HG02763 (cell line): ENCODE measurements at regions not wholly inside any gene's neighbourhood (a gene's known extent, or its start where the extent isn't known, plus 50 kb on each side); places are given as distances from the start of the nearest gene placed in this dataset.
"Not testable (repeated sequence)": the region's sequence is repeated elsewhere in the genome, so short reads cannot be mapped to it uniquely, and the experiment has no call there.

Experiments used
- ATAC-seq: cut with Tn5 transposase; IDR thresholded peaks from one replicate; pipeline ENCODE4 v1.9.1; 2021; ENCODE audit warnings: mild to moderate bottlenecking, moderate library complexity; ENCODE audit not compliant: unreplicated experiment

GRCh38 chr4:187469627-187470026 lies 525.9 kb upstream of the ZFP42 start:
- no peak for ATAC-seq

DNA sequence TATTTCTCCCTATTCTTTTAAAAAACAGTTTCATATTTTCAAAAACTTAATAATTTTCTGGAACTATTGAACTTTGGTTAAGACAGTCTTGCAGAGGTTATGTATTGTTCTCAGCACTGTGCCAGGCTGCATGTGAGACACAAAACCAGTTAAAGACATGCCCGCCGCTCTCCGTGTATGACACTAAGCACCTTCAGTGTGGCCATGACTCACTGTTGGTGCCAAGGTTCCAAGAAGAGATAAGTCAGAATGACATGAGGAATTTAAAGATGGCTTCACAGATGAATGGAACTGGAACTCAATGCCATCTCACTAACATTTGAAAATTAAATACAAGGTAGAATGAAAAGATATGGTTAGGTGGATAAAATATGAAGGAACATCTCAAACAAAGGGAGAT lies 525.5 kb upstream of the ZFP42 start:
- no peak for ATAC-seq

DNA sequence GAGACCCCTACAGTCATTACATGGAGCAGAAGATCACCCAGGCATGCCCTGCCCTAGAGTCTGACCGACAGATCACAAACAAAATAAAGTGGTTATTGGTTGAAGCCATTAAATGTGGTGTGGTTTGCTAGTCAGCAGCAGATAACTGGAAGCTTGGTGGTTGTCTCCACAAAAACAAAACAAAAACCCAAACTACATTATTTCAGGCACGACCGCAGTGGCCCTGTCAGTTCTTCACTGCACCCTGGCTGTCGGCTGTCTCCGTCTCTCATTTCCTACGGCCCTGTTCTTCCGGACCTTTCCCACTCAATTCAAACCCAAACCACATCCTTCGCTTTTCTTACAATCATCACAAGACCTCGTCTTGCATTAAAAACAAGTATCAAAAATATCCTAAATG lies 521.3 kb upstream of the ZFP42 start:
- ATAC-seq, result no peak

DNA sequence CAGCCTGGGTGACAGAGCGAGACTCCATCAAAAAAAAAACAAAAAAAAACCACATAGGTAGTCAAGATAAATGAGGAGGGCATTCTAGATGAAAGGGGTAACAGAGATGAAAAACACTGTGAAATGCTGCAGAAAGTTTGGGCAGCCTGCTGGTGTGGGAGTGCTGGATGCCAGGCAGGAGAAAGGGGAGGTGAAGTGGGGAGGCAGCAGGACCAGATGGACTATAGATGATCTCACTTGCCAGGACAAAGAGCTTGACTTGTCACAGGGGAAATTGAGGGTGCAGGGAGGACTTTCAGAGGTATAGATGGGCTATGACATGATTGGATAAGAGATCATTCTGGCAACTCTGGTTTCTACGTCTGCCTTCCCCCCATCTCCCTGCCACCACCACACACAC lies 519.7 kb upstream of the ZFP42 start:
- no peak for ATAC-seq

- no peak for ATAC-seq
These were observed 518.3 kb upstream of the ZFP42 start for GRCh38 chr4:187477224-187477623.

DNA sequence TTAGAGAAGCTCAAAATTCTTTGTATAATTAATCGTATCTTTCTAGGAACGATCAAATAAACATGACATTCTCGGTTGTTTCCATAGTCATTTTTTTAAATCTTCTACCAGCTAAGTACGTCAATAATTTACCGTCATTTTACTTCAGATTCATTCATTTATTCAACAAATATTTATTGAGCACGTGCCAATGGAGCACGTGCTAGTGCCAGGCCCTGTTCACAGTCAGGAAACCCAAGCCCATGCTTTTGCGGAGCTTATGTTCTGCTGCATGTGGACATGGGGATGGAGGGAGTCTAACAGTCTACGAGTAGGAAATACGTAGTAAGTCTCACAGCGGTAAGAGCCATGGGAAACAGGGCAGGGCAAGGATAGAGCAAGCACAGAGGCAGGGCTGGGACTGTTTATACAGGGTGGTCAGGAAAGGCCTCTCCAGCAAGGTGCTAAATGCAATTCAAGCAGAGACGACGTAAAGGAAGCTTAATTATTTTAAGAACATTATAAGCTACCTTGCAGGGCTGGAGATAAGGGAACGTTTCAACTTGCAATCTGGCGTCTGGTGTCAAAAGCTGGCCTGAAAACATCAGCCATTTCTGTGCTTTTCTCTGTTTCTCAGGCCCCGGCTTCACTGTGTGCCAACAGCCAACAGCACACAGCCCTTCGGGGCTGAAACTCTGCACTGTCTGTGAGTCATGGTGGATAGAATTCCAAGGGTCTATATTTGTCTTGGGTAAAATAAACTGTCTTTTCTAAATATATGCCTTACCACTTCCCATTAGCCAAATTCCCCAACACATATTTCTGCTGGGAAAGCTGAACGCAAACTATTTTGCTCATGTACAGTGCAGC lies 517.1 kb upstream of the ZFP42 start:
- no peak for ATAC-seq

DNA sequence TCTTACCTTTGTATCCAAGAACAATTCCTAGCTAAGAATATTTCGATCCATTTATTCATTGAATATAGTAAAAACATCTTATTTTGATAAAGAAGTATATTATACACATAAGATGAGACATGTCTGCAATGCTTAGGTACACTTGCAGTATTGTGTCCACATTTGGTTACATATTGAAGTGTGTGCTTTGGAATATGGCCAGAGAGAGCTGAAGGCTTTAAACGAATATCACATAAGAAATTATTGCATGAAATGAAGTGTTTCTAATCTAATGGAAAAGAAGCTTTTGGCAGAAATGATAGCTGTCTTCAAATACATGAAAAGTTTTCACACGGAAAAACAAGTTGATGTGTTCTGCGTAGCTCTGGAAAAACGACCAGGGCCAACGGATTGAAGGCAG lies 516.1 kb upstream of the ZFP42 start:
- no peak for ATAC-seq

DNA sequence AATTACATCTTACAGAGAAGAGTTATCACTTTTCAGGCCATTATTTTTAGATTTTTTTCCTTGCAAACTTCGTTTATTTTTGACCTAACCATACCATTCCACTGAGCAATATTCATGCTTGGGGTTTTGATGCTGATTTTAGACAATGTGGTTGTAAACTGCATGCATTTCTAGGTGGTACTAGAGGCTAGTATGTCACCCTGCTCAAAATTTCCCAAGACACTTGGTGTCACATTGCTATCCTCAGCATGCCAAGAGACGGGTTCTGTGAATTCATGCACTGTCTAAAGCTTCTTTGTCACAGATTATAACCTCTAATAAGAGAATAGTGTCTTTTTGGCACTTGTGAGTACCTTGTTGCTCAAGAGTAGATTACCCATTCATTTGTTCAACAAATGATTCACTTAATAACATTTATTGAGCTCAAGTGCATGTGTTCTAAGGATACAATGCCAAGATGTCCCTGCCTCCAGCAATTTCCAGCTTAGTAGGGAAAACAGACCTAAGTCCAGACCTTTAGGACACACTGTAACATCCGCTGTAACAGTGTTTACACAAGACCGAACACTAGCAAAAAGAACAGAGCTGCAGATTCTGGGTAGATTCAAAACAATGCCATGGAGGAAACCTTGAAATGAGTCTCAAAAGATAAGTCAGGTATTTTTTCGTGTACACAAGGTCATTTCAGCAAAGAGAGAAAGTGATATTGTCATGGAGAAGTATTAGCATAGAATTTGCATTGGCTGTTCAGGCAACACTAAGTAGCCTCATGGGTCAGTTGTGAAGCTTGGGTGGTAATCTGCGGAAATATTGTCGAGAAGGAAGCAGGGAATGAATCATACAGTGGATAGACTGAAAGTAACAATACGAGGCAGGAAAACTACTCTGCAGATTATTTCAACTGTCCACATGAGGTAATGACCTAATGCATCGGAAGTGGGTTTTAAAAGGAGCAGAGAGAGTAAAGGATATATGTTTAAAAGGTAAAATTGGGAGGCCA lies 515.1 kb upstream of the ZFP42 start:
- ATAC-seq, result no peak

- ATAC-seq, result no peak
These were observed 511.4 kb upstream of the ZFP42 start for GRCh38 chr4:187484186-187484585.

DNA sequence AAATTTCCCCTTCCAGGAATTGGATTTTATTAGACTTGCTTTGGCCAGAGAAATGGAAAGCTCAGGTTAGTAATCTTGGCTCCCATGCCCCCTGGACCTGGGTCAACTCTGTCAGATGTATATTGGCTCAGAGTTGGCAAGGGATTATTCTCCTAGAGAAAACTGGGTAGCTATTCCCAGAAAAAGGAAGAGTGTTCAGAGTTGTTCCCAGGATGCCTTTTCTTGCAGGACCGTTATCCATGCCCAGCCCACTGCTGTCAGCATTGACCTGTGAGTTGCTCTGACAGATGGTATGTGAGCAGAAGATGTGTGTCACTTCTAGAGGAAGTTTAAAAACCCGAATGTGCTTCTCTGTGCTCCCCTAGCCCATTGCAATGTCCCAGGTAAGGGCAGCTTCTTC lies 509.9 kb upstream of the ZFP42 start:
- ATAC-seq, result no peak

DNA sequence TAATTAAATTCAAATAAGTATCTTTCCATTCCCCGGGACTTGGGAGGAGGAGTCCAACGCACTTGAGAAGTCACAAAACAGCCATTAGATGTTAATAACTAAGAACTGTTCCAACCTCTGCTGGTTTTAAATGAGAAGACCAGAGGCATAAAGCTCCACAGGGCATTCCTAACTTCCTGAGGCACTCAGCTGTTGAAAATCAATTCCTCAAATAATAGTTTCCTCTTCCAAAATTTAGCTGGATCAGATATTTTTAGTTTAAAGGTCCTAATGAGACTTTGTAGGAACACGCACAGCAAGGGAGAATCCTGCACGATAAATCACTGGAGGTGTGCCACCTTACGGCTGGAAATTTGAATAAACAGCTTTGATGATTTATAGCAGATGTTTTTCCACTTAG lies 504.3 kb upstream of the ZFP42 start:
- ATAC-seq, result no peak

DNA sequence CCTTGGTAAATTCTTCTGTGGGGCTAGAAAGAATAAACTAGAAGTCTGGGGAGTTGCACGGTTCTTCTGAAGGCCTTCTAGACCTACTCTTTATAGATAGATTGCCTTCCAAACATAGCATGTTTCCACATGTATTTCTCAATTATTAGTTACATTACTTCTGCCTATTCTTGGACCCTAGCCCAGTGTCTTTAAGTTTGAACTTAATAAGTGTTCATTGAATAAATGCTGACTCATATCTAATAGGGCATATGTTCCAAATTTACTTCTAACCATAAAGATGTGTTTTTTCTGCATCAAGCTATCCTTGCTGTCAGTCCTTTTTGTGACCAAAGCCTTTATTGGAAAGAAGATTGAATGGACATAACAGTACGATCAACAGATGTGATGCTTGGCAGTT lies 503.6 kb upstream of the ZFP42 start:
- ATAC-seq, result no peak

DNA sequence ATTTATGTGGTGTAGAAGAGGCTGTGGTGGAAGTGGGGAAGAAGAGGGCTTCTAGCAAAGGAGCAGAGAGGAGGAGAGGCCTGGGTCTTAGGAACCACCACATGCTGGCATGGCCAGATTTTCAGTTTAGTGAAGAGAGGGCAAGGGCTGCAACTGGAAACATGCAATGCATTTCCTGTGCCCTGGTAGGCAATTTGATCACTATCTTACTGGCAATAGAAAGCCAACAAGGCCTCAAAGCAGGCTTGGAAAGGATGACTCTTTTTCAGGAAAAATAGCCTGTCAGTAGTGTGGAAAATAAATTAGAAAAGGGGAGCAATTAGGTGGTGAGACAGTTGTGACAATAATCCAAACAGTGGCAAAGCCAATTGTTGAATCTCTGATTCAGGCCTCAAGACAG lies 501.9 kb upstream of the ZFP42 start:
- no peak for ATAC-seq

DNA sequence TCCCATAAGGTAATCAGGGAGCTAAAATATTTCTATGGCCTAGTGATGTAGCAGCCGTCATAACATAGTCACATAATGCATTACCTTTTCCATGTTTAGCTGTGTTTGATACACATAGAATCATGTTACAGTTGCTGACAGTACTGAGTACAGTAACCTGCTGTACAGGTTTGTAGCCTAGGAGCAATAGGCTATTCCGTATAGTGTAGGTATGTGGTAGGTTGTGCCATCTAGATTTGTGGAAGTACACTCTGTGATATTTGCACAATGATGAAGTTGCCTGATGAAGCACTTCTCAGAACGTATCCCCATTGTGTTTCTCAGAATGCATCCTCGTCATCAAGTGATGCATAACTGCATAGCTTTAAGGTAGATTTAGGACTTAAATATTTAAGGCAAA lies 495.6 kb upstream of the ZFP42 start:
- ATAC-seq, result no peak

- no peak for ATAC-seq
These were observed 494.8 kb upstream of the ZFP42 start for GRCh38 chr4:187500796-187501195.

DNA sequence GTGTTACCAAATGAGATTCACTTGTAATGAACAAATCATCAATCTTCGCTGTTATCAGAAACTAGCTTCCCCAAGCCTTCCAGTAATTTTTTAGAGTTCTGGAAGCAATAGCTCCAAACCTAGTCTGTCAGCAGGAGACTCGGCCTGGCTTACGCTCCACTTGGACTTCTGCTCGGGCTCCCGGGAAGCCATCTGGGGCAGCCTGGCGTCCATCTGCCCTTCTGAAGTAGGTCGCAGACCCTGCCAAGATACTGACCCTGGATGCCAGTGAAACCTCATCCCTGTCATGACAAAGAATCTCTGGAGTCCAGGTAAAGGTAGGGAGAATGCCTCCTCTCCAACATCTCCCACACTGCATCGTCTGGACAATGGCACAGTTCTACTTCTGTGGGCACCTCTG lies 493.8 kb upstream of the ZFP42 start:
- ATAC-seq, result no peak

DNA sequence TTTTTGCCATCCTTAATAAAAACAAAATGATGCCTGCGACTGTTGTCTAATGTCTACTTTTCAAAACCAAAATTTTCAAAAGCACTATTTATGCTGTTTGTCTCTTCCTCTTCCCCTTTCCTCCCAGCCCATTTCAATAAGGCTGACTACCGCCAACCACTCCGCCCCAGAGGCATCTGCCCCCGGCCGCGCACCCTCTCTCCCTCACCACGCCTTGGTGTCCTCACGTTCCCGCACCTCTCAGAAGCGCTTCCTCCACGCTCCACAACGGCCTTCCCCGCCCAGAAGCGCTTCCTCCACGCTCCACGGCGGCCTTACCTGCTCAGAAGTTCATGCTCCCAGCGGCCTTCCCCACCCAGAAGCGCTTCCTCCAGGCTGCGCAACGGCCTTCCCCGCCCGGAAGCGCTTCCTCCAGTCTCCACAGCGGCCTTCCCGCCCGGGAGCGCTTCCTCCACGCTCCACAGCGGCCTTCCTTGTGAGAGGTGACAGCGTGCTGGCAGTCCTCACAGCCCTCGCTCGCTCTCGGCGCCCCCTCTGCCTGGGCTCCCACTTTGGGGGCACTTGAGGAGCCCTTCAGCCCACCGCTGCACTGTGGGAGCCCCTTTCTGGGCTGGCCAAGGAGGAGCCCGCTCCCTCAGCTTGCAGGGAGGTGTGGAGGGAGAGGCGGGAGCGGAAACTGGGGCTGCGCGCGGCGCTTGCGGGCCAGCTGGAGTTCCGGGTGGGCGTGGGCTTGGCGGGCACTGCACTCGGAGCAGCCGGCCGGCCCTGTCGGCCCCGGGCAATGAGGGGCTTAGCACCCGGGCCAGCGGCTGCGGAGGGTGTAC lies 490.4 kb upstream of the ZFP42 start:
- ATAC-seq, result no peak

- ATAC-seq, result not testable (repeated sequence)
These were observed 489.8 kb upstream of the ZFP42 start for GRCh38 chr4:187505798-187506141.

DNA sequence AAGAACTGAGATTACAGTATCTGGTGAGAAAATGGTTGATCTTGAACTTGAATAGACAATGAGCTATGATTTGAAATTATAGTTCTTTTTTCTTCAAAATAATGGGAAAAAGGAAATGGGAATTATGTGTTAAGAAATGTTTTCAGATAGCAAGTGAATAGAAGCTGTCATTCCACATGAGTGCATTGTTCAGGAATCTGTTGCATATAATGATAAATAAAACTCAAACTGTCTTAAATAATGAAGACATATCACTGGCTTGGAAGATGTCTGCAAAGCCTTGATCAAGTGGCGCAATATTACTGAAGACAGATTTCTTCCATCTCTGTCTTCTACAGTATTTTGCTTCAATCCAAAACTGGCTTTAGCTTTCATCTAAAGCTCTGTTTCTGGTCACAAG lies 479.3 kb upstream of the ZFP42 start:
- no peak for ATAC-seq

DNA sequence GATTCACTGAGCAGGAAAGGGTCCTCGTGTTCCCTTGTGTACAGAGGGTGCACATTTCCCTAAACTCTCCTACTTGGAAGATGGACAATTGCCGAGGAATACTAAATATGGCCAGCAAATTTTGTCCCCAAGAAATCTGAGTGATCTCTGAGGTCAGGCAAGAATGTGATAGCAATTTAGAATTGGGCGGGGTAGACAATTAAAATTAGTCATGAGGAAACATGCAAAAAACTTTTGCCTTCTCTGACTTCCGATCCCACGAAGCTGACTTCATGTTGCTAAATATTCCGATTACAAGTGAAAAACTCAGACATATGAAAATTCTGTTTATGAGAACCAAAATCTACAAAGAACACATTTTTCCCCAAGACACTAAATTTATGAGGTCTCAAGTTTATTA lies 453.9 kb upstream of the ZFP42 start:
- no peak for ATAC-seq

GRCh38 chr4:187544461-187545053 lies 451.0 kb upstream of the ZFP42 start:
- ATAC-seq, result no peak
